HG03342 (cell line): ENCODE measurements at regions not wholly inside any gene's neighbourhood (a gene's known extent, or its start where the extent isn't known, plus 50 kb on each side); places are given as distances from the start of the nearest gene placed in this dataset.
A peak's percentile ranks its signal among the peaks of the same experiment; 100 is the strongest.

Experiments used
- ATAC-seq: cut with Tn5 transposase; IDR thresholded peaks from one replicate; pipeline ENCODE4 v1.9.1; 2021; ENCODE audit warnings: mild to moderate bottlenecking, moderate library complexity; ENCODE audit not compliant: unreplicated experiment

DNA sequence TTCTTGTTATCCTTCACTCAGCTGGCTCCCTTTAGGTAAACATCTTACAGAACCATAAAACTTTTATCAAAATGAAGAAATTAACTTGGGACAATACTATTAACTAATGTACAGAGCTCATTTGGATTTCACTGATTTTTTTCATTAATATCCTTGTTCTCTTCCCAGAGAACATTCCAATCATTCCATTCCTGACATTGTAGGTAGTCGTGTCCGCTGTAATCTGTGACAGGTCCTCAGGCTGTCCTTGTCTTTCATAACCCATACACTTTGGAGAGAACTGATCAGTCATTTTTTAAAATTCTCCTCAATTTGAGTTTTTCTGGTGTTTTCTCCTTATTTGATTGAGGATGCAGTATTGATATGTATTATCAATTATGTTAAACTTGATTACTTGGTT lies 916.8 kb downstream of the GALC start:
- ATAC-seq = no peak

DNA sequence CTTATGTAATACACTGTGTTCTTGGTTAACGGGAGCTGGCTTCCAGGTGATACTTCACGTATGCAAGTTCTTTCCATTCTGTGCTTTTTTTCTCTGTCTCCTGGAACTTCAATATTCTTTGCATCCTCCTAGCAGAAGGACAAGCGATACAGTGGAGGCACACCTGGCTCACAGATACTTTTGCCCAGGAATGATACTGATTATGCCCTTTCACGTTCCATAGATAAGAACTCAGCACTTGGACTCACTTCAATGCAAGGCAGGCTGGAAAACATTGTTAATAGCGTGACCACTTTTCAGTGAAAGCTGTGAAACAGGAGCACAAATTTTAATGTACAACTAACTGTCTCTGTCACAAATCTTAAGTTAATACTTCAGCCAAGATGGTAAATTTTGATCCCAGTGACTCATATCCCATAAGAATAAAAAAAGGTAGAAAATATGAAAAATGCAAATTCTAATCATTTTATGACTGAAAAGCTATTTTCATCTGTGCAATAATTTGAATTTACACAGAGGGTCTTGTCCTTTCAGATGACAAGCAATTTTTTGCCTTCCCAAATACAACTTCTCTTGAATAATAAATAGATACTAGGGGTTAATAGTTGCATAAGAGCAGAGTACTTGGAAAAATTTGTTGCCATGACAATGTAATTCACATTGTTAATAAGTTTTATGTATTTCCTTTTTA lies 919.0 kb downstream of the GALC start:
- ATAC-seq = no peak

DNA sequence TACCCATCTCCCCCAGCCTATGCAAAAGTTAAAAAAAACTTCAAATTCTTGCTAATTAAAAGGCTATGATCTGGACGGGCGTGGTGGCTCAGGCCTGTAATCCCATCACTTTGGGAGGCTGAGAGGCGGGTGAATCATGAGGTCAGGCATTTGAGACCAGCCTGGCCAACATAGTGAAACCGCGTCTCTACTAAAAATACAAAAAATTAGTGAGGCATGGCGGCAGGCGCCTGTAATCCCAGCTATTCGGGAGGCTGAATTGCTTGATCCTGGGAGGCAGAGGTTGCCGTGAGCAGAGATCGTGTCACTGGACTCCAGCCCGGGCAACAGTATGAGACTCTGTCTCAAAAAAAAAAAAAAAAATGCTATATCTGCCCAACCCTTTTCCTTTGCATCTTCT lies 925.4 kb downstream of the GALC start:
- no peak for ATAC-seq

DNA sequence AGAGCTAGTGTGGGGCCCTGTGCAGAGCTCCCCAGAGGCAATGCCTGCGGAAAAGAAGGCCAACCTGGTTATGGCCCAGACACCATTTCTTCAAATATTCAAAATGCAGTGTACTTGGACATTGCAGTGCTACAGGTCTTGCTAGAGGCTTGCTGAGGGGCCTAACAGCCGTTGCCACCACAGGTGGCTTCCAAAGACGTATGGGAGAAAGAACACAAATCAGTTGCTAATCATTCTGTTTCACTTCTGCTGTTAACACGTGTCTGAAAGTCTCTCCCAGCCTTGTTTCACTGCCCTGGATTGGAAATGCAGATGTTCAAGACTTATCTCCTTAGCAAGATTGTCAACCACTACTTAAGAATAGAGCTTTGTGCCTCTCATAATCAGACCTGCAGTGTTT lies 925.9 kb downstream of the GALC start:
- no peak for ATAC-seq

DNA sequence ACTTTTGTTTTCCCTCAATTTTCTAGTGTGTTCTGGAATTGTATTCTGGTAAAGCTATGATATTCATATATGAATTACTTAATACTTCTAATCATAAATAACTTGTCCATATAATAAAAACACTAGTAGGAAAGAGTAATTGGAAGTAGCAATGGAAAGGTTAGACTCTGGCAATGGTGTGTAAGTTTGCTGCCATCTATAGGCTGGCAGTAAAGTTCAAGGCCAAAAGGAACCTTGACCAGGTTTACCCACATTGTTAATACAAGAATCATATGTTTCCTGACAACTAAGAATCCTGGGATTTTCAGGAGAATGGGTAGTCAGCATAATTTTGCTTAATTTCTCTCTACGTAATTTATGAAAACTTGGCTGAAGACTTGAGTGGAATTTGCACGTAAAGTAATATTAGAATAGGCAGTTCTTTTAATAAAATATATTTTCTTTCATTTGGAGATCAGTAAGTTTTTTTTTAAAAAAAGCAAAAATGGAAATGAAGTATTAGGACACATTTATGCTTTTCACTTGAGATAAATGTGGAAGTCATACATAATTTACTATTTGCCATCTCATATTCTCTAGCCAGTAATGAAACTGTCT lies 926.7 kb downstream of the GALC start:
- ATAC-seq = no peak

DNA sequence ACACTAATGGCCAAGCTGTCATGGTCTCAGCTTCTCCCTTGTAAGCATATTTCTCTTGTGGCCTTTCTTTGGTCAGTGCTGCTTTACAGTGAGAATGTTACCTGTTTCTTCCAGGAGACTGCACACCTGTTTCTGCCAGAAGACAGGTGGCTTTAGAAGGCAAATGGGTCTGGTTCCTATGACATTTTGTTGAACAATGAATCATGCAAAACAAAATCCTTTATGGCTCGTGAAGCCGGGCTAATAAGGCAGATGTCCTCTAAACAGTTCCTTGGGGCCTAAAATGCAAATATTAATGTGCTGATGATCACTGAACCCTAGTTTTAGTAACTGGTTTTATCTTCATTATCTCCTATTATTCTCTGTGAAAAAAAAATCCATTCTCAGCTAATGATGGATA lies 927.6 kb downstream of the GALC start:
- no peak for ATAC-seq

DNA sequence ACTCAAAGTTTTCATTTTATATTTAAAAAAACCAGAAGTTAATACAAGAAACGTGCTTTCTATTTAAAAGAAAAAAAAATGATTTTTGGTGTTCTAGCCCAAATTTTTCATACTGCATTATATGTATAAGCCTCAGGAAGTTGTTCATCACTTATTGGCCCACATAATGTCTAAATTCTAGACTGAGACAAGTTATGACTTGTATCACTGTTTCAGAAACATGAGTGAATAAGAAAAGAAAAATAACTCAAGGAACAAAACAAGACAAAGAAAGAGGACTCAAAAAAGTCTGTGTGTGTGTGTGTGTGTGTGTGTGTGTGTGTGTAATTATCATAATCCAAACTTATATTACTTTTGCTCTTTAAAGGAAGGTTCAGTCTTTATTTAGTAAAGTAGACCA lies 929.8 kb downstream of the GALC start:
- ATAC-seq = no peak

DNA sequence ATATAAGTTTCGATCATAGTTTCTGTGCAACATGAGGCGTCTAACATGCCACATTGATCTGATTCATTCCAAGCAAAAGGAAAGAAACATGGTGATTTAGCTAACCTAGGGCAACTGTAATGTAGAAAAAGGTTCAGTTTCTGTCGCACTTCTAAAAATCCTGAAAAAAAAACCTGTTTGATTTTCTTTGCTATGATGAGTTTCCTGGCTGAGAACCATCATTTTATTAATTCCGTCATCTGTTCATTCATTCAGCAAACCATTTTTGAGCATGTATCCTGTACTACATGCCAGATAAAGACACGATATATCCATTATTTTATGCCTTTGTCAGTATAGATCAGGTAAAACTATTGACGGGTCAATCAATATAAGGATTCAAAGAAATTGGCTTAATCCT lies 932.6 kb downstream of the GALC start:
- no peak for ATAC-seq

DNA sequence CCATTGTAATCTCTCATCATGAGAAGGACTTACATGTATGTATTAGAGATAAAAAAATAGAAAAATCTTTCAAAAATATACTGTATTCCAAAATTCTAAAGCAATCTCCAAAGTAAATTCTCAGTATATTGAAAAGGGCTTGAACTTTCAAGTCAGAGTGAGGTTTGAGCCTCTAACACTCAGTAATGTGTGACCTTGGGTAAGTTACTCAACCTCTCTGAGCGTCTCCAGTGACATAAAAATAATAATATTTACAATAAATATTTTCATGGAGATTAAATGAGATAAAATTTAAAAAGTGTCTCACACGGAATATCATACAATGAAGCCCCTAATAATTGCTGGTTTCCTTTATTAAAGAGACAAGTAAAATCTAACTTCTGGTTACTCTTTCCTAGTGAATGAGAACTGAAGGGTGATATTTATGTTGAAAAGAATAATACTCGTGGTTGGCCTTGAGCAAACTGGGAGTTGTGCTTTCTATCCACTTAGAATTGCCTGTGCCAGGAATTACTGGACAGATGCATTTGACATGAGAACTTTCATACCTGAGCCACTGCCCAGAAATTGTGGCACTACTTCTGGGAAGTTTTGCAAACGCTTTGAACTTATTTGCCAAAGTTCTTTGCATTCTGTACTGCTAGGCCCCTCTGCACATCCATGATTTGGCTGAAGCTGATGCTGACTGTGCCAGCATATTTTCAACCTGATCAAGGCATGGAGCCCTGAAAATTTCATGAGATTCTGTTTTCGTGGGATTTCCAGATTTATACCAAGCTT lies 933.7 kb downstream of the GALC start:
- ATAC-seq = no peak

DNA sequence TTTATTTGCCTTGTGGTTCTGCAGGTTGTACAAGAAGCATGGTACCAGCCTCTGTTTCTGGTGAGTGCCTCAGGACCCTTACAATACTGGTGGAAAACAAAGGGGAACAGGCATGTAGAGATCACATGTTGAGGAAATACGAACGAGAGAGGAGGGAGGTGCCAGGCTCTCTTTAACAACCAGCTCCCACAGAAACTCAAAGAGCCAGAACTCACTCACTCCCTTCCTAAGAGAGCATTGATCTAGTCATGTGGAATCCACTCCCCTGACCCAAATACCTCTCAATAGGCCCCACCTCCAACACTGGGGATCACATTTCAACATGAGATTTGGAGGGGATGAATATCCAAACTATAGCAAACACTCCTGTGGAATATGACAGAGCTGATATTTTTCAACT lies 938.0 kb downstream of the GALC start:
- no peak for ATAC-seq

DNA sequence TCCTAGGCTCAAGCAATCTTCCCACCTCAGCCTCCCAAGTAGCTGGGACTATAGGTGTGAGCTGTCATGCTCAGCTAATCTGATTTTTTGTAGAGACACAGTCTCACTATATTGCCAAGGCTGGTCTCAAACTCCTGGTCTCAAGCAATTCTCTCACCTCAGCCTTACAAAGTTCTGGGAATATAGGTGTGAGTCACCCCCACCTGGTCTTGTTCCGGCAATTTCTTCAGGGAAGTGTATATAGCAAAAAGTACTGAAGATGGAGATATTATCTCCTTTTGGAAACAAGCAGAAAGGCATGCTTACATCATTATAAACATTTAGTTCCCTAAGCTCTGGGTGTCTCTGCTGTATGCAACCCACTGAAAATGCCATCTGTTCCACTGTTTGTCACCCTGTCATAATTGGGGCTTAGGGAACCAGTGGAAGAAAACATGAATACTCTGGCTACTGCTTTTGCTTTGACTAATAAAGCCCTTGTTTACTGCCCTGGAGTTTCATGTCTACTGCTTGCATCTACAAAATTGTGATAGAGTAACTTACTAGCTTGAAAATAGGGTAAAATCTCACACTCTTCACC lies 940.2 kb downstream of the GALC start:
- no peak for ATAC-seq

DNA sequence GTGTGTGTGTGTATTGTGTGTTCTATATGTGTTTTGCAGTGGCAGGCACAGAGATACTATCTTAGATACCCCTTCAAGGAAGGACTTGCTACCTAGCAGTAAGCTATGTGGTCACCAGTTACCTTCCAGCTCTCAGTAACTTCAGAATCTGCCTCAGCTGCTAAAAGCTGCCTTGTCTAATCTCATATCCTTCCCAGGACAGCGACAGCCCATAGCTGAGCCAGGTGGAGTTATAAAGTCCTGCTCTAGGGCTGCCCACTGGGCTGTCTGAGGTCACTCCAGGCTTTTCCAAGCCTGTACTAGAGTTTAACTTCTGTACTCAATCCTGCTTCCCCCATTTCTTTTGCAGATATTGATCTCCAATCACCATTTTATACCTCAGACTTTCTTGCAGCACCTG lies 942.6 kb downstream of the GALC start:
- ATAC-seq = no peak

DNA sequence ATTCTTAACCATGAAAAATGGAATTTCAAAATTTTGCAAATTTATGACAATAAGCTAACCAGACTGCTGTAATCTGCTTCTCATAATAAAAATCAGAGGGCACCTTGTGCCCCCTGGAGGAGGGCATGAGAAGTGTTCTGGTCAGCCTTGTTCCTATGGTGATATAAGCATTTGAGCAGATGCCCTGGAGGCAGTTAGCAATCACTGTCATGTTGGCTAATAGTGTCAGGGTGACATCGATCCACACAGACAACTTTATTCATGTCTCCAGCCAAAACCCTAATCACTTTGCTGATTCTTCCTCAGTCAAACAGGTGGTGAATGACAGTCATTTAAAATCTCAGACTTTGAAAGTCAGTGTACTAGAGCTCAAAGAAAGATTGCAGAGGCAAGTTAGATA lies 943.0 kb downstream of the GALC start:
- peak; percentile 65 for ATAC-seq

DNA sequence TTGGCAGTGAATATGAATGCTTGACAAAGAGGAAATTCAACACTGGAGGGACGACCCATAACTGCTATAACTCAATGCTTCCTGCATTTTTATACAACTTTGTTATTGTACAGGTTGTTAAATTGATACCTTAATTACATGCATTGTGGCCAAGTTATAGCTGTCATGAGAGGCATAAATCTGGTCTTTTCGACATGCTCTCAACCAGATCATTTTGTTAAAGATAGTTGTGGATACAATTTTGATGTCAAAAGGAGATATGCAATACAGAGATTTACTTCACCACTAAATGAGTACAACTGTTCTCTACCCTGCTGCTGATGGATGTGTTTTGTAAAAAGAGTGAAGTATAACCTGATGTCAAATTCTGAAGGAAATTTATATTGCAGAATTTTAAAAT lies 946.0 kb downstream of the GALC start:
- no peak for ATAC-seq

DNA sequence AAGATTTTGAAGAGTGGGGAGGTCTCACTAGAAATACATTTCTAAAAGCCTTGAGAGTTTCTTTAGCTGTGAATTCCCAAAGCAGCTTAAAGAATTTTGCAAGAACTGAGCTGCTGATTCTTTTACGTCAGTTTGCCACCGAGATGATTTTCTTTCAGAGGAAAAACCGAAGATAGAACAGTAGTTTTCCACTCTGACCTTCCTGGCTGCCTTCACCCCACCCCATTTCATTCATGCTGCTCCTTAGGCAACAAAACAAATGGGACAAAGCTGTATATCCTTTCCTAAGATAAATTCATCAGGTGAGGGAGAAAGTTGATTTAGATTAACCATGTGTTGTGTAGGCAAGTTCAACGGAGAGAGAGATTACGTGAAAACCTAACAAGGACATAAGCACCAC lies 947.0 kb downstream of the GALC start:
- ATAC-seq = no peak

DNA sequence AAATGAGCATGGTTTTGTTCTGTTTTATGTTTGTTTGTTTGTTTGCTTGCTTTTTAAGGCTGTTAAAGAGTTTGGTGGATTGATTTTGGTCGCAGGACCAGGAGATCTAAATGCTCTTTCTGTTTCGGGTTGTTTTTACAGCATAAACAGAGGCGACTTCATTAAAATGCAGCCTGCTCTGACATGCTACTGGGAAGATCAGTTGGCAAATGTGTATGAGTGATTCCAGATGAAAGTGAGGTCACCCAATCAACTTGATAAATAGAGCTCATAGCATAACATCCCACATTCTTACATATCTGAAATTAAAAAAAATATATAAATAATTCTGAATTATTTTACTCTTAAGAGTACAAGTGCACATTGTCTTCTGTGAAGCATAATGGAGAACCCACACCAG lies 947.7 kb downstream of the GALC start:
- no peak for ATAC-seq

DNA sequence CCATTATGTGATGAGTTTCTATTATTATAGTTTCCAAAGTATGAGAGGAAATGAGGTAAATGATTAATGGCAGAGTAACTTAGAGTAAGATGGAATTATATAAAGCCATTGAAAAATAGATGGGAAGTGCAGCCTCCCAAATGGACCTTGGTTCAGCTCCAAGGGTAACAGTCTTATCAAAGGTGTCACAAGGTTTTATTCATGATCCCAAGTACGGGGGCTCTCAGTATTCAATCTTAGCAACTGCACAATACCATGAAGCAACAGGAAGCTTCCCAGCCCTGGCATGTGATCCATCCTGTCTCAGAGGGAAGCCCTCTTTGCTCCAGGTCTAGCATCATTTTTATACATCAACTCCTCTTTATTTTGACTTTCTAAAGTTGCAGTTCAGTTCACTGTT lies 948.2 kb downstream of the GALC start:
- no peak for ATAC-seq

DNA sequence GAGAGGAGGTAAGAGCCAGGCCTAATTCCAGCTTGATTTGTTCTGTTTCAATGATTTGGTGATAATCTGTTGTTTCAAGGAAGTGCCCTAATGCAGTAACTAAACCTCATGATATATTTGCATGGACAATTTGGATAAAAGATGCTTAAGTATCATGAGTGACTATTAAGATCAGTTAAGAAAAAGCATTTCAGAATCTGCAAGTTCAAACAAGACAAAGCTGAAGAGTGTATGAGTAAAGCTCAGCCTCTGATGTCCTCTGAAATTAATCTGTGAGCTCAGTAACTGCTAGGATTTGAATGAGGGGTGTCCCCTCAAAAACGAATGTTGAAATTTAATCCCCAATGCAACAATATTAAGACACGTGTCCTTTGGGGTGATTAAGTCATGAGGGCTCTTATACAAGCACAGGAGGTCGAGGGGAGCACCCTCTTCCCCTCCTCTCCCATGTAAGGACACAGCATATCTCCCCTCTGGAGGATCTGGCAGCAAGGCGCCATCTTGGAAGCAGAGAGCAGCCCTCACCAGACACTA lies 949.2 kb downstream of the GALC start:
- ATAC-seq = no peak

DNA sequence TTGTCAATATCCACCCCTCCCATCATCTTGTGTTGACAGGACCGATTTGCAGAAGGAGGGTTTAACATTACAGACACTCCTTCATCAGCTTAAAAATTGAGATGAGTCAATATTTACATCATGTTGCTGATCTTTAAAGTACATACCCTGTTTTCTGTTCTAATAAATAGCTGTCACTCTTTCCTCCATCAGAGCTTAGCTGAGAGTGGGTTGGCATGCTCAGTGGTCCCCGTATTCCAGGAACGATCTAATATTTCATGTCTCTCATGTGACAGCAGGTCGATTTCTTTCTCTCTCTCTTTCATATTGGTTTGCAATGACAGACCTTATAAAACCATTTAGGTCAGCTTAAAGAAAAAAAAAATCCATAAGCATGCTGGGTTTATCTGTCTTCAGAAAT lies 950.6 kb downstream of the GALC start:
- no peak for ATAC-seq

DNA sequence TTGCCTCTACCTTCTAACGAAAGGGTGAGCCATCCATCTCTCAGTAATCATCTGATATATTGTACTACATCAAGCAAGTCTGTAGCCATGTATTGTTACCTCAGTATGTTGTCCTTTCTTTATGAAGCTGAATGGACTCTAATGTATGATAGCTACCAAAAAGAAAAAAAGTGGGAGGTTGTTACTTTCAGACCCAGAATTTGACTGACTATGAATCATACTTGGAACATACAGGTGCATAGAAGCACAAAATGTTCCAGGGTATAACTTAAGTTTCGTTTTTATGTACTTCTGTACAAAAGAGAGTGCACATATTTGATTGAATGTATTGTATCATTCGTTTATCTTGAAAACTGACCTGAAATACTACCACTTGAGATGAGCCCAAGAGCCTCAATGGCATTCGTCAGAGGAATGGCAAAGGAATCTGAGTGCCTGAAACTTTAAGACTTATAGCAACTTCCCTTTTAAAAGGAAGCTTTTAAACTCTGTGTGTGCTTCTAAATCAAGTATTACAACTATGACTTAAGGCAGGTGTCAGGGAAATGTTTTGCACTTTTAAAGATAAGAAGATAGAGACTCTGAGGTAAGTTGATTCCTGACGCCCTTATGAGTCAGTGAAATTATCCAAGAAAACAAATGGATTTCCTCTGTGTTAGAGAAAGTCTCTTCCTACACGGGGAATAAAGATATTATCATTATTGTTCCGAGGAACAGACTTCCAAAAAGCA lies 951.5 kb downstream of the GALC start:
- ATAC-seq = no peak

DNA sequence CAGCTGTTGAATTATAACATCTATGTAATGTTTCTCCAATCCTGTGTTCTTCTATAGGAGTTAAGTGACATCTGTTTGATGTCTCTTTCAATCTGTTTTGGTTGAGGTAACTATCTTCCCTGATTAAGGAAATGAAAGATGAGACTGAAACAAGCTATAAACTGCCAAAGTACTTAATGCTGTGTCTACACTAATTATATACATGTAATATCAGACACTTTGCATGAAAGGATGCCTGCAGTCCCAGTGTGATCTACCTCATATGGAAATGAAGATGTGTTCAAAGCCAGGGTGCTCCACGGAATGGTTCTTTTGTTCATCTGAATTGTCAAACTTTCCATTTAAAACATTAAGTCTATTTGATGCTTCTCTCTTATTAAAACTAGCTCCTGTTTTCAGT lies 958.3 kb downstream of the GALC start:
- ATAC-seq = no peak
